Aorta (tissue), 5 donors: ENCODE measurements at regions not wholly inside any gene's neighbourhood (a gene's known extent, or its start where the extent isn't known, plus 50 kb on each side); places are given as distances from the start of the nearest gene placed in this dataset.
A peak's percentile ranks its signal among the peaks of the same experiment; 100 is the strongest.

ENCODE experiments used
- ATAC-seq: fragments of 200-7000 bp; cut with Tn5 transposase; one replicate; pipeline ENCODE4 v1.9.1; 2022; ENCODE audit warnings: moderate library complexity; ENCODE audit not compliant: low FRiP score
- DNase-seq, 2 donors: peaks; one replicate each; pipeline ENCODE4 v3.0.0-alpha.2; 2020
- H3K27ac ChIP-seq, 2 donors: one replicate each; pipeline ENCODE4 v1.5.1; 2013; ENCODE audit warnings: low read length in 2 of 2, mild to moderate bottlenecking in 2 of 2, moderate library complexity in 2 of 2, control low read depth in 1 of 2, inconsistent platforms in 1 of 2, low read depth in 1 of 2
- H3K27me3 ChIP-seq, 2 donors: one replicate each; pipeline ENCODE4 v1.6.1; 2013; ENCODE audit warnings: control low read depth in 1 of 2, low read length in 1 of 2, mild to moderate bottlenecking in 1 of 2, moderate library complexity in 1 of 2; ENCODE audit not compliant: insufficient read depth in 2 of 2, control insufficient read depth in 1 of 2
- H3K36me3 ChIP-seq, 2 donors: one replicate each; pipeline ENCODE4 v1.6.1; 2013; ENCODE audit warnings: control low read depth in 1 of 2, low read length in 1 of 2, mild to moderate bottlenecking in 1 of 2; ENCODE audit not compliant: insufficient read depth in 2 of 2, control insufficient read depth in 1 of 2
- H3K4me1 ChIP-seq, 2 donors: one replicate each; pipeline ENCODE4 v1.6.1; 2013; ENCODE audit warnings: low read length in 2 of 2, control low read depth in 1 of 2, mild to moderate bottlenecking in 1 of 2, moderate library complexity in 1 of 2; ENCODE audit not compliant: insufficient read depth in 2 of 2, control insufficient read depth in 1 of 2
- H3K4me3 ChIP-seq, 2 donors: one replicate each; pipeline ENCODE4 v1.5.1; 2013; ENCODE audit warnings: low read length in 2 of 2, control low read depth in 1 of 2, mild to moderate bottlenecking in 1 of 2
- H3K9me3 ChIP-seq: one replicate; pipeline ENCODE4 v1.6.1; 2013; ENCODE audit warnings: mild to moderate bottlenecking, low read length; ENCODE audit not compliant: control insufficient read depth
- WGBS, 2 donors: extraction: QIAGEN DNeasy Blood & Tissue Kit; methylation state at CpG; one replicate each; pipeline ENCODE4 v1.1.7; 2013; 5-methylcytosine and 5-hydroxymethylcytosine counted together
- intact Hi-C, 2 donors: fragments of 100-400 bp; cut with DNase I; formaldehyde crosslinking; loops; one replicate each; pipeline versions ENCODE4 v1.14.2 to v1.15.0; 2022
- donor health status: healthy with polysubstance abuse.
- donor health status: Bipolar disorder and iron deficiency.
- donor health status: DM: no; HTN: no; CAD: no.
- donor health status: DM: no; HTN: no; CAD: no.
- donor health status: DM: yes; HTN: yes; CAD: no.

- intact Hi-C loops: no loop called here
- Histone ChIP-seq H3K4me3 (no peak overlapping the region), H3K9me3 (no peaks in the 10 kb centered on the region), H3K36me3 (no peaks in the 10 kb centered on the region), H3K27me3 (no peaks in the 10 kb centered on the region), H3K27ac (peak overlapping the region in 1 of 2 donors; percentile 67), H3K4me1 (peaks cover 3 to 7% of the 10 kb centered on the region in 2 donors)
- ATAC-seq (no peak), DNase-seq (no peak)
- WGBS, 2 donors: 68 to 83% methylated on average over 6 of the region's 6 CpGs
Observed at GRCh38 chr12:67433385-67434175, 164.4 kb downstream of the CAND1 start.

DNA sequence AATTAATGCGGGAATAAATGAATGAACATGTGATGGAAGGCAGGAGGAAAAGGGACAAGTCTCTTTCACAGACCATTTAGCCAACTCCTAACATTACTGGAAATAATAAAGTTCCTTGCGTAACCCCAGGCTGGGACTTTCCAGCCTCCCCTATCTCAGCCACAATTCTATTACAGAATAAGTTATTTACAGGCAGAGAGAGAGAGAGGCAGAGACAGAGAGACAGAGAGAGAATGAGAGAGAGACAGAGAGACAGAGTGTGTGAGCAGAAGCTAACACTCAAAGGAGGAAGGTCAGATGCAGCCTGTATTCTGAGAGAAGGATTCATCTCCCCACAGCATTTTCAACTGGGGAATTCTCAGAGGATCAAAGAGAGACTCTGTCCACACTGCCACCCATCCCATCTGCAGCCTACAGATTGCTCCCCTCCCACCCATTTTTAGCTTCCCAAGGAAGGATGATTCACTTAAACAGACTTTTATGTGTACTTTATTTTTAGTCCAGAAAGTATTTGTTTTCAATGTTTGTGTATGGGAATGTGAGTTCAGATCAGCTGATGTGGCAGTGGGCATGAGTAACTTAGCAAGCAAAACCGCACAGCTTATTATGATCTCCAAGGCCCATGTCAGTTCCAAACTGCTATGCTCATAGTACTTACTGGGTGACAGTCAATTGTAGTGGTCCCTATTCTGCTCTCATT is 165.7 kb downstream of the CAND1 start:
- no peaks in the 10 kb centered on the region for H3K36me3 ChIP-seq
- peak overlapping the region in 1 of 2 donors; percentile 55 for H3K27ac ChIP-seq
- ATAC-seq (peak; percentile 71), DNase-seq (peak in 1 of 2 donors; percentile 52)
- 17 to 23% methylated on average over 3 of the region's 3 CpGs for WGBS, 2 donors
- intact Hi-C loops: no loop called here
- H3K9me3 ChIP-seq: no peaks in the 10 kb centered on the region
- peaks cover 3 to 7% of the 10 kb centered on the region in 2 donors for H3K4me1 ChIP-seq
- no peak overlapping the region for H3K4me3 ChIP-seq
- H3K27me3 ChIP-seq: no peaks in the 10 kb centered on the region

- ATAC-seq (no peak), DNase-seq (no peak)
- H3K27me3 ChIP-seq: no peaks in the 10 kb centered on the region
- intact Hi-C loops: no loop called here
- H3K4me3 ChIP-seq: no peak overlapping the region
- no peaks in the 10 kb centered on the region for H3K36me3 ChIP-seq
- H3K9me3 ChIP-seq: no peaks in the 10 kb centered on the region
- 69 to 85% methylated on average over 2 of the region's 2 CpGs for WGBS, 2 donors
- H3K4me1 ChIP-seq: peaks cover 3% of the 10 kb centered on the region in 2 donors
- H3K27ac ChIP-seq: no peak overlapping the region
Observed at GRCh38 chr12:67436230-67436629, 167.1 kb downstream of the CAND1 start.

DNA sequence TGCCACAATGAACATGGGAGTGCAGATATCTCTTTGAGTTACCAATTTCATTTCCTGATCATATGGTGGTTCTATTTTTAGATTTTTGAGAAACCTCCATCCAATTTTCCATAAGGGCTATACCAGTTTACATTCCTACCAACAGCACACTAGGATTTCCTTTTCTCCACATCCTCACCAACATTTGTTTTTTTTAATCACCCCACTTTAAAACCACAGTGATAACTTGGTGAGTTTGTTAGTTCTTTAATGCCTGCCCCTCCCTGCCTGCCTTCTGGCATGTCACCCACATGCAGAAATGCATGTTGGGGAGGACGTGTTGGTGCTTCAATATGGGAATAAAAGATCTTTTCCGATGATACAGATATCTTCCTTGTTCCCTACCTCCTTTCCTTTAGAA is 167.9 kb downstream of the CAND1 start:
- Histone ChIP-seq H3K4me1 (peaks cover 2 to 3% of the 10 kb centered on the region in 2 donors), H3K27me3 (no peaks in the 10 kb centered on the region), H3K9me3 (no peaks in the 10 kb centered on the region), H3K27ac (no peak overlapping the region), H3K4me3 (no peak overlapping the region), H3K36me3 (no peaks in the 10 kb centered on the region)
- DNase-seq (no peak), ATAC-seq (no peak)
- WGBS, 2 donors: 81 to 85% methylated on average over 2 of the region's 2 CpGs
- intact Hi-C loops: no loop called here

DNA sequence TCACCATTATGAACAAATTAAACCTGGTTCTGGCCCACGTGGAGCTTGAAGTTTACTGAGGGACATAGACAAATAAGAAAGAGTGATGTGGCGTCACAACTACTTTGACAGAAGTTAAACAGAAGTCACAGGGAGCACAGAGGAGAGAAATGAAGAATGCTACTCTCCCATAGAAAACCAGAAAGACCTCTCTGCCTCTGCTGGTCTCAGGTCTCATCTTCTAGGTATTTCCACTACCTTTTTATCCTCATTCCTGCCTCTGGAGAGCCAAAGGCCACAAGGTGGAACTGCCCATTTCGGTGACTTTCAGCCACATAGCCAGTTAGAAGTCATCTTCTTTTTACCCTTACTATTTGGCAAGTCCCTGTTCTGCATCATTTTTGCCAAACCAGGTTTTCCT is 170.5 kb downstream of the CAND1 start:
- no peak overlapping the region for H3K4me3 ChIP-seq
- H3K4me1 ChIP-seq: peaks cover 2 to 3% of the 10 kb centered on the region in 2 donors
- H3K27ac ChIP-seq: no peak overlapping the region
- no peak for ATAC-seq
- DNase-seq: no peak
- H3K27me3 ChIP-seq: no peaks in the 10 kb centered on the region
- H3K9me3 ChIP-seq: no peaks in the 10 kb centered on the region
- 79 to 82% methylated on average over 3 of the region's 3 CpGs for WGBS, 2 donors
- intact Hi-C loops: loop anchor here (5.0 to 10.0 kb wide), 3 partner anchors 82 to 503 kb away; partner anchors contain the start of gene DYRK2 (in 1 of the 2)
- H3K36me3 ChIP-seq: no peaks in the 10 kb centered on the region

DNA sequence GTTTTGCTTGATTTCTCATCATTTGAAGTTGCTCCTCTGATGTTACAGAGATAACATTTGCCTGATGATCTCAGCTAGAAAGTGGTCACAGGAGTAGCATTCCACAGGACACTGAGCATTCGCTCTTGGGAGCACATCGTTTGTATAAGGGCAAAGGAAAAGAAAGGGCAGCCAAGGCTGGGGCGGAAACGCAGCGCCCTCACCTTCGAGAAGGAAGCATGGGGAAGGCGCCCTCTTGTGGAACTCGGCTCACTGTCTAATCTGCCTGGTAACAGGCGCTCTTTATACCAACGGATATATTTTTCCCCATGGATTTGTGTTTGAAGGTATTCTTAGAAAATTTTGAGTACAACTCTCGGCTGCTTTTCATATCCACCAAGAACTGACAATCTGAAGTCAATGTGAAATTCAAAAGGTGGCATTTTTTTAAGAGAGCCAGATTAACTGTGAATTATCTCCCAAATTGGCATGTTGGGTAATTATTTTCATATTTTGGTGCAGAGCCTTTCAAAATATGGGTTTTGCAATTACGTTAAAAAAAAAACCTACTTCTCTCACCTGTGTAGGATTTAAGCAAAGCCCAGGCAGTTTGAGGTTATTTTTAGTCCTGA is 172.7 kb downstream of the CAND1 start:
- H3K27ac ChIP-seq: no peak overlapping the region

DNA sequence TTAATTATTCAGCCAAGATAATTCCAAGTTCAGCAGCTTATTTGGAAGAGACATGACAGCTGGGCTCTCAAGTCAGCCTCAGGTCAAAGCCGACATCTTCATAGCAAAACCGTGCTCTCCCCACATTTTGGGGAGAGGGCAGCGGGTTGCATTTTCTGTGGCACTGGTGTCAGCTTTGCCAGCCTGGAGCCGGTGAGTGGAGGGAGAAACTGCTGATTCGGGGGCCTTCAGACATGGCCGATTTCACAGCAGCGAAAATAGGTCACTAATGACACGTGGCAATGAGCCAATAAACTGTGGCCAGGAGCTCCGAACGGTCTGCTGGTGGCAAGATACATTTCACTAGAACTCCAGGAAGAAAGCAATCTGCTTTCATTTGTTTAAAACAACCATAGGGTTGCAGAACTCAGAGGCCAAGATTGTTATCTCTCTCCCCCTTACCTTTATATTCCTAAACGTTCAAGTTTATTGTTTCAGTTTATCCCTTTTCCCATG is 173.2 kb downstream of the CAND1 start:
- ATAC-seq (no peak), DNase-seq (peak in 1 of 2 donors; percentile 47)
- intact Hi-C loops: loop anchor here (2.0 to 10.0 kb wide), 4 partner anchors 85 to 500 kb away; partner anchors contain the start of gene DYRK2 (in 1 of the 2)
- Histone ChIP-seq H3K4me3 (no peak overlapping the region), H3K27ac (no peak overlapping the region), H3K9me3 (no peaks in the 10 kb centered on the region), H3K36me3 (no peaks in the 10 kb centered on the region), H3K4me1 (no peaks in the 10 kb centered on the region), H3K27me3 (no peaks in the 10 kb centered on the region)
- 36 to 39% methylated on average over 11 of the region's 11 CpGs for WGBS, 2 donors

More for the DNA sequence above, 172.7 kb downstream of the CAND1 start:
- DNase-seq (peak; percentile 89 to 95), ATAC-seq (peak; percentile 90)
- 4 to 7% methylated on average over 12 of the region's 12 CpGs for WGBS, 2 donors
- intact Hi-C loops: loop anchor here (2.0 to 10.0 kb wide), 4 partner anchors 85 to 500 kb away; partner anchors contain the start of gene DYRK2 (in 1 of the 2)
- no peaks in the 10 kb centered on the region for H3K4me1 ChIP-seq
- no peak overlapping the region for H3K4me3 ChIP-seq
- H3K27me3 ChIP-seq: no peaks in the 10 kb centered on the region
- no peaks in the 10 kb centered on the region for H3K9me3 ChIP-seq
- no peaks in the 10 kb centered on the region for H3K36me3 ChIP-seq

- intact Hi-C loops: loop anchor here (2.0 to 10.0 kb wide), 4 partner anchors 86 to 499 kb away; partner anchors contain the start of gene DYRK2 (in 1 of the 2)
- ATAC-seq (no peak), DNase-seq (no peak)
- Histone ChIP-seq H3K36me3 (no peaks in the 10 kb centered on the region), H3K27me3 (no peaks in the 10 kb centered on the region), H3K4me1 (no peaks in the 10 kb centered on the region), H3K4me3 (no peak overlapping the region), H3K9me3 (no peaks in the 10 kb centered on the region), H3K27ac (no peak overlapping the region)
- WGBS, 2 donors: 93 to 94% methylated on average over 8 of the region's 8 CpGs
Observed at GRCh38 chr12:67442896-67443295, 173.7 kb downstream of the CAND1 start.
